Fibroblast of skin of abdomen (primary cell): ENCODE measurements at regions not wholly inside any gene's neighbourhood (a gene's known extent, or its start where the extent isn't known, plus 50 kb on each side); places are given as distances from the start of the nearest gene placed in this dataset.
A peak's percentile ranks its signal among the peaks of the same experiment; 100 is the strongest.

ENCODE experiments used
- DNase-seq: peaks from one replicate; pipeline ENCODE4 v3.0.0-alpha.2; 2013

DNA sequence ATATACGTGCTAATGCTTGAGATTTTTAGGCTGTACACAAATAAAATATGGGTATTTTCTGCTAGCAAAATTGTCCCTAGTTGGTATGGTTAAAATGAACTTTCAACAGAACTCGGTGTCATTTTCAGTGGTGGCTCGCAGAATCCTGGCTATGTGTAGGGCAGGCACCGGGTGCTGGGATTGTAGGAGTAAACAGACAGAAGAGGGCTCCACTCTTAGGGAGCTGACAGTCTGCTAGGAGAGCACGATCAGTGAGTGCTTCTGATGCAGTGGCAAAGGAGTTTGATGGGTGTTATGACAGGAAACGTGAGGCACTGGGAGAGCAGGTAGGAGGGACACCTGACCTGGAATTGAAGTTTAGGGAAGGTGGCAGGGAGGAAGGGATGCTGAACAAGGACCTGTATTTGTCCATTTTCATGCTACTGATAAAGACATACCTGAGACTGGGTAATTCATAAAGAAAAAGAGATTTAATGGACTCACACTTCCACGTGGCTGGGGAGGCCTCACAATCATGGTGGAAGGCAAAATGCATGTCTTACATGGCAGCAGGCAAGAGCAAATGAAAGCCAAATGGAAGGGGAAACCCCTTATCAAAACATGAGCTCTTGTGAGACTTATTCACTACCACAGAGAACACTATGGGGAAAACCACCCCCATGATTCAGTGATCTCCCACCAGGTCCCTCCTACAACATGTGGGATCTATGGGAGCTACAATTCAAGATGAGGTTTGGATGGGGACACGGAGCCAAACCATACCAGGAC lies 105.4 kb upstream of the LCLAT1 start:
- DNase-seq: no peak

DNA sequence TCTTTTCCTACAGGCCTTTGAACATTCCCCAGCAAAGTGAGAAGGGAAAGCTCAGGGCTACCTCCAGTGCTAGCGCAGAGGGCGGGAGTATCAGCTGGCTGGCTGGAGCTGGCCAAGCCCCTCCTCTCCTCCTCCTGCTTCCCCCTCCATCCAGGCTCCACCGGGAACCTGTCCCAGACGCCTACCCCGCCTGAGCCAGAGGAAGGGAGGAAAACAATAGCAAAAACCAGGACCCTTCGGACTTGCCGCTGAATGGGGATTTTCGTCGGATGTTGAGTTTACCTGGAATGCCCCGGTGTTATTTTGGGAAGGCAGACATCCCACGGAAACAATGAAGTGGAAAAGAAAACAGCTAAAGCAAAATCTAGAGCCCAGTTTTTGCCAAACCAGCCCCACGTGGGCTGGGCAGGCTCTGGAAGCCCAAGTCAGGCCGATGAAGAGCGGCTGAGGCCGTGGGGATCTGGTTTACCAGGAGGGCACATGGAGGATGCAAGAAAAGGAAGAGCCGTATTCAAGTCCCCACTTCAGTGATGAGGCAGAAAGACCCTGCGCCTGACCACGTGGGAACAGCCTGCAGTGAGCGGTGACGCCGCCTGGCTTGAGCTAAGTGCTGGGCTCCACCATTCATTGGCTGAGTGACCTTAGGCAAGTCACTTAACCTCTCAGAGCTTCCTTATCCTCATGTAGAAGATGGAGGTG lies 100.4 kb upstream of the LCLAT1 start:
- no peak for DNase-seq

DNA sequence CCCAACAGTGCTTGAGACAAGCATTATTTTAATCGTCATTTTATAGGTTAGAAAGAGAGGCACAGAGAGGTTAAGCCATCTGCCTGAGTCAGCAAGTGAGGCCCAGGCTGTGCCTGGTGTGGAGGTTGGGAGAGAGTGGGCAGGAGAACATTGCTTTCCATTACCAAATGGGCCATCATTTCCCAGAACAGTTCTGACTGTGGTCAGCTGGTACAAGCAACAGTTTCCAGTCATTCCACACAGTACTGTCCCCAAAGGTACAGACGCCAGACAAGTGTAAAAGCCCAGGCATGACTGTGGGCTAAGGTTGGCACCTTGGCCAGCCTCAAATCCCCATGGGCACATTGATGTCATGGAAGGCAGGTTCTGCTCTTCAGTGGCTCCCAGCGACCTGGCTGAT lies 98.2 kb upstream of the LCLAT1 start:
- no peak for DNase-seq

DNA sequence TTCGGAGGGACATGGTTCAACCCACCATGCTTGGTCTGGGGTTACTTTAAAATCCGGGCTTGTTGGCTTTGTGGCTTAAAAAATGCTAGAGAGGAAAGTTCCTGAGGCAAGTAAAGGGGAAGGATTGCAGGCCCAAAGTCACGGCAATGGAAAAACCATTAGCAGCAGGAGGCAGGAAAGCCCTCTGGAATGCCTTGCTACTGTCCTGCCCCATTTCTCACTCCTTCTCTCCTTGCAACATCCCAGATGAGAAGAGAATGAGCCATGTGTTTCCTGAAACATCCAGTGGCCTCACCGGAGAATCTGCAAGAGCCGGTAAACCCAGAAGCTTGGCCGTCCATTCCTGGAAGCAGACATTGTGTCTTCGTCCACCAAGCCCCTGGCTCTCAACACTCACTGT lies 97.4 kb upstream of the LCLAT1 start:
- peak; percentile 50 for DNase-seq

DNA sequence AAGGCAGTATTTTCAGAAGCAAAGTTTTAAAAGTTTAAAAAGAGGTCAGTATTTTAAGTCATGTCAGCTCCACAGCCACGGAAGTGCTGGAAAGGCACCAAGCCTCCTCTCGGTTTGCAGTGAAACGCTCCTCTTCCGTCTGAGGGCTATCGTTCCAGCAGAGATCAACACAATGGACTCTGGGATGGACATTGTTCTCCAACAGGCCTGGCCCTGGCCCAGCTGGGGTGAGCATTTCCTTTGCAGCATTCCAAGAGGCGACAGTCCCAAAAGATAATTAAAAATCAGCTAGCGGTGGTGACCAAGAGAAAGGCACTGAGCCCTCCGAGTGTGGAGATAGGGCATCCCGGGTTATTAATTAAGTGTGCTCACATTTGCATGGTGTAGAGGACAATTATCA lies 95.9 kb upstream of the LCLAT1 start:
- DNase-seq: no peak

DNA sequence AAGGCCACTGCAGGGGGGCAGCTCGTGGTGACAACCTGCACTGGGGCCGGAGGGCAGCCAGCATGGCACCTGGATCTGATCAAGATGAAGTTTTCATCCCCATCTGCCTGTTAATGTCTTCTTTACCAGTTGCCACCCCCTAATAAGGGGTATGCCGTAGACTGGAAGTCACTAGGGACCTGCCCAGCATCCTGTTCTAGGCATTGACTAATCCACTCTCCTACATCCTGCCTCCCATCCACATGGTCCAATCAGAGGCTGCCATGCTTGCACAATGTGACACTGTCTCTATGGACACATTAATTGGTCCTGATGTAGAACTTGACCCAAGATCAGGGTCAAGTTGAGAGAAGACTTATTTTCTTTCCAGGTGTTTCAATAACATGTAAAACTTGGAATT lies 95.1 kb upstream of the LCLAT1 start:
- DNase-seq: no peak

DNA sequence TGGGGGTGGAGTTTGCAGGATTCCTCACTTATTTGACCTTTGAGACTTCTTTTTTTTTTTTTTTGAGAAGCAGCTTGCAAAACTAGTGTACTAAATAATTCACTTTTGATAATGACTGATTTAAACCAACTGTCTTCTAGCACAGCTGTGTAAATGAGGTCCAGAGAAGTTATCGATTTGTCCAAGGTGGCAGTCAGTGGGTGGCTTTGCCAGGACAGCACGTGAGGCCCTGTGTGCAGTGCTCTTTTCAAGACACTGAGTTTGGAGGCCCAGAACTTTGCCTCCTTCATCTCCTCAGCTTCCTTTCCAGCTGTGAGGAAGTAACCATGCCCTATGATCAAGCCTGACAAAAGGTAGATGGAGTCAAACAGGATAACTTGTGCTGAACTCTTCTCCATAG lies 92.9 kb upstream of the LCLAT1 start:
- DNase-seq: no peak

DNA sequence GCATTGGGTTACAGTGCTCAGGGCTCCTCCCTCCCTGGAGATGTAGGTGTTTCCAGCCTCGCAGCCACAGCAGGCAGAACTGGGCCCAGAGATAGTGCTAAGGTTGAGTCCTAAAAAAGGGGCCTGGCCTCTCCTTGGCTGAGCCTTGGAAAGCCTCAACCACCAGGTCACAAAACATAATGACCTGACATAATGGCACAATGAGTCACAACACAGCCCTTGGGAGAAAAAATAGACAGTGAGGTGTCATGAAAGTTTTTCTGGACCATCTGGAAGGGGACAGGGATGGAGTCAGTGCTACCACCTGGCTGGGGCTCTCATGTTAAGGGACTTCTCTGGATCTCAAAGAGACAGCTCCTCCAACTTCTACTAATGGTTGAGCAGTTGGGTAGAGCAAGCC lies 92.4 kb upstream of the LCLAT1 start:
- DNase-seq: no peak

DNA sequence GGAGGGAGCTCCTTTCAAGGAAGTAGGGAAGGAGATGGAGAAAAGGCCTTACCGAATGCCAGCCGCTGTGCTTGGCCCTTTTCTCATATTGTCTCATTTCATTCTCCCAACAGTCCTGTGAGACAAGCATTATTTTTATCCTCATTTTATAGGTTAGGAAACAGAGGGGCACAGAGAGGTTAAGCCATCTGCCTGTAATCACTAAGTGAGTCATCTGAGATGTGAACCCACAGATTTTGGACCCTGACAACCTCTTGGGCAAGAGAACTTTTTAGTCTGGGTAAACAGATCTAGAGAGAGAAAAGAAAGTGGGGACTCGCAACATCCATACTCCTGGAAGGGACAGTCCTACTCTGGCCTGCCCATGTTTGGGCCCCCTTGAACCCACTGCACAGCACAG lies 91.7 kb upstream of the LCLAT1 start:
- no peak for DNase-seq

DNA sequence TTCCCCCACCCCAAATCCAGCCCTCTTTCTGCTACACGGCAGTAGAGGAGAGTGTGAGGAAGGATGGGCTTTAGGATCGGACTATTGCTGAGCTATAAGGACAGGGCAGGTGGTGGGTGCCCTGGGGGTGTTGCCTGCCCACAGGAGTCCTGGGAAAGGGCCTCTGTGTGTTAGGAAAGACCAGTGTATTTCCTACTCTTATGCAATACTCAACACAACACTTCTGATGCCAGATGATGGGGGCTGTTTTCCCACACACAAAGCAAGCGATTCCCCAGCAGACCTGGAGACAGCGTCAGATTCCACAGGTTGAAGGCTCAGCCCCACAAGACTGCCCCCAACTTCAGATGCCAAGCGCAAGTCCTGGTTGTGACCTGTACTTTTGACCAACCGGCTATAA lies 91.0 kb upstream of the LCLAT1 start:
- no peak for DNase-seq

DNA sequence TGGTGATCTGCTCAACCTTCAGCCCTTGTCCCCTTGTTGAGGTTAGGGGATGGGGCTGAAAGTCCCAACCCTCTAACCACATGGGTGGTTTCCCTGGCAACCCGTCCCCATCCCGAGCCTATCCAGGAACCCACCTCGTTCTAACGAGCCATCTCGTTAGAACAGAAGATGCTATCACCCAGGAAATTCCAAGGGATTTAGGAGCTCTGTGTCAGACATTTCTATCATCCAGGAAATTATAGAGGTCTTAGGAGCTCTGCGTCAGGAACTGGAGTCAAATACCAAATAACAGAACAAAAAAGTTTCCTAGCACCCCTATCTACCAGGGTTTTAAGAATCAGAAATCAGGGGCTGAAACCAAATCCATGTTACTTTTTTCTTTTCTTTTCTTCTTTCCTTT lies 90.3 kb upstream of the LCLAT1 start:
- no peak for DNase-seq

DNA sequence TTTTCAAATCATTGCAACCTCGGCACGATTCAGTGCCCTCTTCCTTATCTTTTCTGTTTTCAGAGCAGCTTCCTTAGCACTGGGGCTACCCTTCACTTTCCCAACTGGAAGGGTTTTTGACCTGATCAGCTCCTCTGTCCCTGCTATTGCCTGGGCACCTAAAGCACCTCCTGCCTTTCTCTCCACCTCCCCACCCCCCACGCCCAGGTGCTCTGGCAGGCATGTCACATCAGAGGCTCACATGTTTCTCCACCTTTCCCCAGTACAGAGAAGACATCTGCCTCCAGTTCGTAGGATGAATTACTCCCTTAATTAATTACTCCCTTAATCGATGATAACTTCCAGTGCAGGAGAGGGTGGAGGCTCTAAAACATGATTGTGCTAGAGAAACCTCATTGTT lies 88.7 kb upstream of the LCLAT1 start:
- DNase-seq: no peak

DNA sequence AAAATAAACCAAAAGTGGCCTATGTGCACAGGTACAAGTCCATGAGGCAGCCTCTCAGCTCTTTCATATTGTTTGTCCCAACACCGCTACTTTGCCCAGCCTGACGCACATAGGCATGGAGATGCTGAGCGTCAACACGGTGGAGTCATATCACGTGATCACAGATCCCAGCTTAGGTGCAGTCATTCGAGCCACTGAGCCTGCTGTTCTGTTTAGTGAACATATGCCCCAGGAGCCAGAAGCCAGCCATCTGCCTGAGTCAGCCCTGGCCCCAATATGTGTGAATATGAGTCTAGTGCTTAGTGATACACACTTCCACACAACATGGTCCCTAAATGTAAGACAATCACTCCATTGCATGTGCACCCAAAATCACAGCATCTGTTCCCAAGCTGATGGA lies 88.2 kb upstream of the LCLAT1 start:
- DNase-seq: peak; percentile 59

DNA sequence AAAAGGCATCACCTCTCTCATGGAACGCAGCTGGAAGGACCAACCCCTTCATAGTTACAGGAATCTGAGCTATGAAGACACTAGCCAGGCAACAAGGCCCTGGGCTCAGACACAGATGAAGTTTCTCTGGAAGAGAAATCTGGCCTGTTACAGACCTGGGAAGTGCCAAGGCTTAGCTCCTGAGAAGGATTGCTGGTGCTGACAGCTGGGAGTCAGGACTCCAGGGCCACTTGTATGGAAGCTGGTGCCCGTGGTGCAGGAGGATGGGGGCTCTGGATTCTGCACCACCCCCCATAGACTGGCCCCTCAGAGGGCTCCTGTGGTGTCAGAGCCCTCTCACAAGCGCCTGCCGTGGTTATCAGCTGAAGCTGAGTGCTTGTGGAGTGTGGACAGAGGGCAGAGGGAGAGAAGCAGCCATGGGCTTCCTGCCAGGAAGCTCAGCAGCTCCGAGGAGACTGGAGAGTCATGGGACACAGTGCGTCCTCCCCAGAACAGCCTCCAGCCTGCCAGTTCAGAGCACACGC lies 87.3 kb upstream of the LCLAT1 start:
- DNase-seq: peak; percentile 40

DNA sequence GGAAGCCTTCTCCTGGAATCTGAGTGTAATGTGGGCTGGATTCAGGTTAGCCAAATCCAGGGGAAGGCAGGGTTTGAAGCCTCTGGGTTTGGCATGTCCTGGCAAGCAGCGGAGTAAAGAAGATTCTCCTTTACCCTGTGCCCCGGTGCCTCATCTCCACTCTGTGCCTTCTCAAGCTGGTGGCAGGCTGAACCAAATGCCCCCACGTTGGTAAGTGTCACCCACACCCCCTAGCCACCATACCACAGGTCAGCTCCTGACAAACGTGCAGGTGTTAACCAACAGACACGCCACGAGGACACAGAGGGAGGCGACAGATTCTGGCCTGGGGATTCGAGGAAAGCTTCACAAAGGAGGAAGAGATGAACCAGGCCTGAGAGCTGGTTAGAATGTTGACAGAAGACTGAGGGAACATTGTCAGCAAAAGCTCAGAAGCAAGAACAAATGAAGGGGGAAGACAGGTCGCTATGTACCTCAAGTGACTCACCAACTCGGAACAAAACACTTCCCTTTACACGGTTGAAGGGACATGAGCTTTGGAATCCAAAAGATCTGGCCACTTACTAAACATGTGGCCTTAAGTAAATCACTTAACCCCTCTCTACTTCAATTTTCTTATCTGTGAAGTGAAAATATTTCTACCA lies 85.2 kb upstream of the LCLAT1 start:
- DNase-seq: peak; percentile 17

DNA sequence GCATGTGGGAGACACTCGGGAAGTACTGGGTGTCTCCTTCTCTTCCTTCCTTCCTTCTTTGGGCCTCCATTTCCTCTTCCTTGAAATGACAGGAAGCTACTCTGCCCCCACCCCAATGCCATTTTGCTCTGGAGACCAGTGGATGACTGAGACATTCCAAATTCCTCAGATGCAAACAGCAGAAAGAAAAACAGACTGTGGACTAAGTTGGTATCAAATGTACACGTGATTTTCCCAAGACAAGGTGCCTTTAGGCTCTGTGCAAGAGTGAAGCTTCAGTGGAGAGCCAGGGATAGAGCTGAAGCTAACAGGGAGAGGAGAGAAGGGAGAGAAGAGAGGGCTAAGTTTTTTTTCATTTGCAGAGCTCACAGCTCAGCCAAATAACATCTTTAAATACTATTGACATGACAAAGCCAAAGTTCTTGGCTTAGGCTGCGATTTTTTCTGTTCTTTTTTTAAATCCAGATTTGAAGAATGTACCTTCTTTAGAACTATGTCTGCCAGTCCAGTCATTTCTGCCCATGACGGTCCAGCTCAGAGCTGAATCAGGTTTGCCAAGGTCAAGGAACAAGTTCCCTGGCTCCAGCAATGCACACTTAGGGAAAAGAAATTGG lies 84.5 kb upstream of the LCLAT1 start:
- DNase-seq: peak; percentile 79

DNA sequence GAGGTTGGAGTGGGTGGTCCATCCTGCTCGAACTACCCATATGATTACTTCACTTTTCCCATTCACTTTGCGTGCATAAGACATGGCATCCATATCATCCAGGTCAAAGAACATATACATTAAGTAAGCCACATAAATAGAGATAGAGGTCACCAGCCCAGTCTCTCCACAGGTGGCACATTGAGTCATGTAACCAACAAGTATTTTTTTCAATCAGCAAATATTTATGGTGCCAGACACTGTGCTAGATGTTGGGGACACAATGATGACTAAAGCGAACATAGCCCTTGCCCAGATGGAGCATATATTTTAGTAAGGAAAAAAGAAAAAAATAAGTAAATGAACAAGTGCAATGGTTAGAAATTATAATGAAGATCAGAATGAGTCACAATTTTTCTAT lies 83.6 kb upstream of the LCLAT1 start:
- no peak for DNase-seq

DNA sequence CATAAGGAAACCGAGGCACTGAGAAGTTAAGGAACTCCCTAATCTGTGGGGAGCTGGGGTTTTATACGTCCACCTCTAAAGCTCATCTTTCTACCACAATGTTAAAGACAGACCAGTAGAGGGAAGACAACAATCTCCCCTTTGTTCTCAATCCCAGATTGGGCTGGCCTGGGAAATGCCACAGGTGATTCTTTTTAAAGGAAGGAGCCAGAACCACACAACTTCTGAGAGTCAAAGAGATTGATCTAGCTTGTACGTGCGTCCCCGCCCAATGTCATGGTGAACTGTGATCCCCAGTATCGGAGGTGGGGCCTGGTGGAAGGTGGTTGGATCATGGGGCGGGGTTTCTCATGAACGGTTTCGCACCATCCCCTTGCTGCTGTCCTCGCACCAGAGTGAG lies 81.8 kb upstream of the LCLAT1 start:
- no peak for DNase-seq

DNA sequence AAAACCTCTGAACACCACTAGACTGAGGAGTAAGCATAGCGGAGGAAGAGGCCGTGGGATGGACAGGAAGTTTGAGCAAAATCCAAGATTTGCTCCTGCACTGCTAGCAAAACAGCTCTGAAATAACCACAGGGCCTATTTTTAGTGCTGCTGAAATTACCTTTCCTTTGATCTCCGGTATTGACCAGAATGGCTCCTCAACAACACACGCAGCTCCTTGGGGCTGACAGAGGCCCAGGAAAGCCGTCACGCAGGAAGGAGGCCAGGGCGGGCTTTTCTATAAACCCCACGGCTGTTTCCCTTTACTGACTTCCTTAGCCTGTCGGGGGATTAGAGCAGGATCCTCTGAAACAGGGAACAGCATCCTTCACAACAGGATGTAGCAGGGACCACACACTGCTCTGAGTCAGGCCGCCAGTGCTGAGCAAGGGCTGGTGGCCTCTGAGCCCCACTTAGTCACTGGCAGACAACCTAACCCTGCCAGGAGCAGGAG lies 80.8 kb upstream of the LCLAT1 start:
- peak; percentile 77 for DNase-seq

DNA sequence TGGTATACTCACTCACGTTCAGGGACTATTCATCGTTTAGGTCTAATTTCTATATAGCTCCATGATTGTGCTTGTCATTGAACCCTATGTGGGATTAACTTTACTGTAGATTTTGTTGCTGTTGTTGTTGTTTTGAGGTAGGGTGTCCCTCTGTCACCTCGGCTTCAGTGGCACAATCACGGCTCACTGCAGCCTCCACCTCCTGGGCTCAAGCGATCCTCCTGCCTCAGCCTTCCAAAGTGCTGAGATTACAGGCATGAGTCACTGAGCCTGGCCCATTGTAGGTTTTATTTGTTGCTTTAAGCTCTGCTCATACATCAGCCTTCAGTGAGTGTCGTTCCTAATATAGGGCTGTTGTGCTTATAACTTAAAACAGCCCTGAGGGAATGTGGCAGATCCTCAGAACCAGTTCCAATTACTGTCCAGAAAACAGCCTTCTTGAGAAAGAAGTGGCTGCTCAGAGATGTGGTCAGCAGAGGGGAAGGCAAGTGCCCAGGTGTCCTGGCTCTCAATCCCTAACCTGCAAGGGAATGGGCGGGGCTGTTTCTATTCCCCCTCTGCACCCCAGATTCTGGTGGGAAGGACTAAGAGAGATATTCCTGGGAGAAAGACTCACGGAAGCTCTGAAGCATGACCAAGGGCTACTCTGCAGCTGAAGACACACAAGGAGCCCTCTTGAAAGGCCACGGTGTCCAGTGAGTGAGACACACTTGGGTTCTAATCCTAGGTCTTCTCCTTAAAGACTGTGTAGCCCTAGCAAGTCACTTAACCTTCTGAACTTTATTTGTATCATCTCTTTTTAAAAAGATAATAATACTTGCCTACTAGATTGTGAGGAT lies 79.6 kb upstream of the LCLAT1 start:
- peak; percentile 75 for DNase-seq

DNA sequence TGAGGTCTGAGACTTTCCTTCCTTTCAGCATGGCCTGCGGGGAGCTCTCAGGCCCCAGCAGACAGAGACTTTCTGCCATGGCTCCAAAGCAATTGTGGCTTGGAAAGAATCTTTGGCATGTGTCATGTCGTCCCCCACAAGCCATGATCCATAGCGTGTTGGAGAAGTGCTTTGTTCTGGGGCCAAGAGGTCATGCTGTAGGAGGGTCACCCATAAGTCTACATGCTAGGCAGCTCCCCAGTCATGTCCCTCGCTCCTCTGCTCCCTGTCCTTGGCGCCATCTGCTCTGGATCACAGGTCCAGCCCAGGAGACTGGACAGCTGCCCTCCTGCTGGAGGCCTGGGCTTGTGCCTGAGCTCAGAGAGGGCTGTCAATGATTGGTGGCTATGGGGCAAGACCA lies 78.8 kb upstream of the LCLAT1 start:
- DNase-seq: peak; percentile 94

DNA sequence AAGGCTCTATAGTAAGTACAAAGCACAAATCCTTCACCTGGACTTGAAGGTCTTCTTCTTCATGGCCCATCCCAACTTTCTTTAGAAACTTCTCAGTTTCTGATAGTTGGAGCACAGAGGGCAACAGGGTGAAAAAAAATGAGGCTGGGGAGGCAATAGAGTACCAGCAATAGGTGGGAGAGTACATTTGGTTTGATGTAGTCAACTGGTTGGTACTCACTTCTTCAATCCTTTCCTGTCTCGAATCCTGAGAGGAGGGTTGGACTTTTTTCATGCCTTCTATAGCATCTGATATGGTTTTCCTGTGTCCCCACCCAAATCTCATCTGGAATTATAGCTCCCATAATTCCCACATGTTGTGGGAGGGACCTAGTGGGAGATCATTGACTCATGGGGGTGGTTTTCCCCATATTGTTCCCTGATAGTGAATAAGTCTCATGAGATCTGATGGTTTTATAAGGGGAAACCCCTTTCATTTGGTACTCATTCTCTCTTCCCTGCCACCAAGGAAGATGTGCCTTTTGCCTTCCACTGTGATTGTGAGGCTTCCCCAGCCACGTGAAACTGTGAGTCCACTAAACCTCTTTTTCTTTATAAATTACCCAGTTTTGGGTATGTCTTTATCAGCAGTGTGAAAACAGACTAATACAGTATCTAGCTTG lies 75.9 kb upstream of the LCLAT1 start:
- DNase-seq: no peak
